CD4-positive, alpha-beta T cell (primary cell): ENCODE measurements at regions not wholly inside any gene's neighbourhood (a gene's known extent, or its start where the extent isn't known, plus 50 kb on each side); places are given as distances from the start of the nearest gene placed in this dataset.

Experiments
- ATAC-seq: fragments of 200-7000 bp; cut with Tn5 transposase; one replicate; pipeline ENCODE4 v1.10.0; 2022; ENCODE audit warnings: mild to moderate bottlenecking; ENCODE audit not compliant: poor library complexity
- CTCF ChIA-PET: fragments of 350-600 bp; sonication (Branson Sonifier 250); formaldehyde crosslinking; loops from one replicate; lab custom pipeline; 2021; ENCODE audit warnings: antibody characterized with exemption, inconsistent platforms; lab: Charles Lee
- POLR2A ChIA-PET: fragments of 350-600 bp; sonication (Branson Sonifier 250); formaldehyde crosslinking; loops from one replicate; lab custom pipeline; 2021; ENCODE audit warnings: antibody characterized with exemption, inconsistent platforms; lab: Charles Lee
- DNase-seq, 14 experiments: peaks; one replicate each; pipeline ENCODE4 v3.0.0-alpha.2; 2013 to 2020; ENCODE audit warnings: mixed read lengths in 2 of 14
- H3K27ac ChIP-seq, 2 donors: one replicate each; pipeline versions ENCODE4 v1.5.1 to v1.7.0; 2013; ENCODE audit warnings: low read length in 2 of 2, low read depth in 1 of 2, mild to moderate bottlenecking in 1 of 2
- H3K27me3 ChIP-seq, 2 experiments: 1 replicate in 1 of 2; 2 replicates in 1 of 2; pipeline versions ENCODE4 v1.6.1 to v1.7.0; 2013; ENCODE audit warnings: low read length in 2 of 2, control low read depth in 1 of 2, mild to moderate bottlenecking in 1 of 2, moderate library complexity in 1 of 2; ENCODE audit not compliant: insufficient read depth in 2 of 2, control insufficient read depth in 1 of 2
- H3K36me3 ChIP-seq: one replicate; pipeline ENCODE4 v1.6.1; 2013; ENCODE audit warnings: low read length, control low read depth; ENCODE audit not compliant: insufficient read depth
- H3K4me1 ChIP-seq: one replicate; pipeline ENCODE4 v1.6.1; 2013; ENCODE audit warnings: low read length, control low read depth; ENCODE audit not compliant: insufficient read depth
- H3K4me3 ChIP-seq: one replicate; pipeline ENCODE4 v1.5.1; 2013; ENCODE audit warnings: mild to moderate bottlenecking, low read length, moderate library complexity
- H3K9me3 ChIP-seq, 2 experiments: 1 replicate in 1 of 2; 2 replicates in 1 of 2; pipeline versions ENCODE4 v1.6.1 to v1.7.0; 2013; ENCODE audit warnings: low read length in 2 of 2, mild to moderate bottlenecking in 2 of 2, control low read depth in 1 of 2, moderate library complexity in 1 of 2; ENCODE audit not compliant: control insufficient read depth in 1 of 2, insufficient read depth in 1 of 2
- H3K27ac Mint-ChIP-seq: one replicate; pipeline ENCODE4 v1.8.0; 2020; ENCODE audit warnings: mixed read lengths
- H3K27me3 Mint-ChIP-seq: one replicate; pipeline ENCODE4 v1.8.0; 2021; ENCODE audit warnings: mixed read lengths
- H3K36me3 Mint-ChIP-seq: one replicate; pipeline ENCODE4 v1.8.0; 2021; ENCODE audit warnings: low read depth, mixed read lengths
- H3K4me1 Mint-ChIP-seq: one replicate; pipeline ENCODE4 v1.8.0; 2021; ENCODE audit warnings: low read depth, mixed read lengths
- H3K4me3 Mint-ChIP-seq: one replicate; pipeline ENCODE4 v1.8.0; 2020; ENCODE audit warnings: mild to moderate bottlenecking, mixed read lengths
- H3K9me3 Mint-ChIP-seq: one replicate; pipeline ENCODE4 v1.8.0; 2020; ENCODE audit warnings: mixed read lengths
- CTCF ChIP-seq: fragments of 200-600 bp; IDR thresholded peaks from one replicate; pipeline ENCODE4 v1.8.0; 2022; ENCODE audit warnings: antibody characterized with exemption, mild to moderate bottlenecking
- intact Hi-C, 2 experiments: fragments of 100-400 bp; cut with DNase I in 1 of 2; cut with micrococcal nuclease in 1 of 2; formaldehyde crosslinking; loops; one replicate each; pipeline versions ENCODE4 v1.15.1 to v1.9.0; 2023 to 2025; cut with DNase I, micrococcal nuclease

- H3K36me3 Mint-ChIP-seq, result no peaks in the 10 kb centered on the region
- H3K9me3 ChIP-seq, result no peaks in the 10 kb centered on the region
- no peaks in the 10 kb centered on the region for H3K4me1 Mint-ChIP-seq
- POLR2A ChIA-PET, result no interaction called here
- no peaks in the 10 kb centered on the region for H3K36me3 ChIP-seq
- H3K27ac Mint-ChIP-seq, result no peak overlapping the region
- no peaks in the 10 kb centered on the region for H3K9me3 Mint-ChIP-seq
- no peak for TF ChIP-seq CTCF
- DNase-seq (no peak), ATAC-seq (no peak)
- no peaks in the 10 kb centered on the region for H3K27me3 Mint-ChIP-seq
- CTCF ChIA-PET, result no interaction called here
- peaks cover 0 to 2% of the 10 kb centered on the region in 2 experiments for H3K27me3 ChIP-seq
- intact Hi-C loops, result no loop called here
- H3K4me1 ChIP-seq, result no peaks in the 10 kb centered on the region
- no peak overlapping the region for H3K27ac ChIP-seq
- no peak overlapping the region for H3K4me3 ChIP-seq
- no peak overlapping the region for H3K4me3 Mint-ChIP-seq
Measured at GRCh38 chr6:15906420-15907016, 222.4 kb upstream of the MYLIP start.

GRCh38 chr6:15905488-15906419 lies 223.1 kb upstream of the MYLIP start:
- Mint-ChIP-seq H3K36me3 (no peaks in the 10 kb centered on the region), H3K27me3 (no peaks in the 10 kb centered on the region), H3K9me3 (no peaks in the 10 kb centered on the region), H3K27ac (no peak overlapping the region), H3K4me1 (no peaks in the 10 kb centered on the region), H3K4me3 (no peak overlapping the region)
- DNase-seq (peak in 2 of 14 experiments; percentile 38 to 44), ATAC-seq (no peak)
- Histone ChIP-seq H3K27ac (no peak overlapping the region), H3K27me3 (peaks cover 0 to 2% of the 10 kb centered on the region in 2 experiments), H3K36me3 (no peaks in the 10 kb centered on the region), H3K4me1 (no peaks in the 10 kb centered on the region), H3K4me3 (no peak overlapping the region), H3K9me3 (no peaks in the 10 kb centered on the region)
- ChIA-PET CTCF (no interaction called here), POLR2A (no interaction called here)
- TF ChIP-seq CTCF, result no peak
- intact Hi-C loops, result no loop called here

GRCh38 chr6:15904651-15905376 lies 224.1 kb upstream of the MYLIP start:
- Mint-ChIP-seq H3K4me3 (no peak overlapping the region), H3K27ac (no peak overlapping the region), H3K9me3 (no peaks in the 10 kb centered on the region), H3K4me1 (no peaks in the 10 kb centered on the region), H3K36me3 (no peaks in the 10 kb centered on the region), H3K27me3 (no peaks in the 10 kb centered on the region)
- Histone ChIP-seq H3K4me3 (no peak overlapping the region), H3K36me3 (no peaks in the 10 kb centered on the region), H3K9me3 (no peaks in the 10 kb centered on the region), H3K27ac (no peak overlapping the region), H3K4me1 (no peaks in the 10 kb centered on the region), H3K27me3 (peaks cover 0 to 2% of the 10 kb centered on the region in 2 experiments)
- intact Hi-C loops, result no loop called here
- POLR2A ChIA-PET, result no interaction called here
- CTCF ChIA-PET, result no interaction called here
- DNase-seq (no peak), ATAC-seq (no peak)
- no peak for TF ChIP-seq CTCF
